Loucy (cell line): ENCODE measurements at regions not wholly inside any gene's neighbourhood (a gene's known extent, or its start where the extent isn't known, plus 50 kb on each side); places are given as distances from the start of the nearest gene placed in this dataset.

Experiments used
- EZH2phosphoT487 ChIP-seq: fragments of 200-600 bp; IDR thresholded peaks from 2 replicates; pipeline ENCODE4 v1.6.1; 2018; ENCODE audit warnings: antibody characterized with exemption, mild to moderate bottlenecking, moderate library complexity, borderline replicate concordance
- TF ChIP-seq, protein P1 (sequence below): fragments of 200-600 bp; sonication (generic); conservative IDR thresholded peaks from 2 replicates; pipeline ENCODE4 v1.5.1; 2014; ENCODE audit warnings: mild to moderate bottlenecking, antibody characterized with exemption, low read length

DNA sequence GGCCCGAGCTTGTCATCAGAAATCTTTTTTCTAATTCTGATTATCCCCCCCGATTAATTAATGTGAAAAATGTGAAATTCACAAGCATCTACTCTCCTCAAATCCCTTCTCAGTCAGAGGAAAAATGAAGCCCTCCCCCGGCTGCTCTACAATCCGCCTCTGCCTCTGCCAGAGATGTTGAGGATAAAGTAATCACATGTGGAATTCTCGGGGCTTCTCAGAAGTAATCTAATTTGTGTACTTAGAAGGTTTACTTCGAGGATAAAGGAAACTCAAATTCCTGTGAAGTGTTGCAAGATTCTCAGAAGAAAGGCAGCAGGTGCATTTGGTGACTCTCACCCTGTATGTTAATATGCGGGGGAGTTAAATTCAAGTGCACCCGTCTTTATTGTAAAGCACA lies 726.1 kb upstream of the ADAMTS16 start:
- no peak for TF ChIP-seq EZH2phosphoT487
- TF ChIP-seq, protein P1, sequence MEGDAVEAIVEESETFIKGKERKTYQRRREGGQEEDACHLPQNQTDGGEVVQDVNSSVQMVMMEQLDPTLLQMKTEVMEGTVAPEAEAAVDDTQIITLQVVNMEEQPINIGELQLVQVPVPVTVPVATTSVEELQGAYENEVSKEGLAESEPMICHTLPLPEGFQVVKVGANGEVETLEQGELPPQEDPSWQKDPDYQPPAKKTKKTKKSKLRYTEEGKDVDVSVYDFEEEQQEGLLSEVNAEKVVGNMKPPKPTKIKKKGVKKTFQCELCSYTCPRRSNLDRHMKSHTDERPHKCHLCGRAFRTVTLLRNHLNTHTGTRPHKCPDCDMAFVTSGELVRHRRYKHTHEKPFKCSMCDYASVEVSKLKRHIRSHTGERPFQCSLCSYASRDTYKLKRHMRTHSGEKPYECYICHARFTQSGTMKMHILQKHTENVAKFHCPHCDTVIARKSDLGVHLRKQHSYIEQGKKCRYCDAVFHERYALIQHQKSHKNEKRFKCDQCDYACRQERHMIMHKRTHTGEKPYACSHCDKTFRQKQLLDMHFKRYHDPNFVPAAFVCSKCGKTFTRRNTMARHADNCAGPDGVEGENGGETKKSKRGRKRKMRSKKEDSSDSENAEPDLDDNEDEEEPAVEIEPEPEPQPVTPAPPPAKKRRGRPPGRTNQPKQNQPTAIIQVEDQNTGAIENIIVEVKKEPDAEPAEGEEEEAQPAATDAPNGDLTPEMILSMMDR = no peak
